NCI-H2196 treated with DMSO at 0.1 percent for 48 hours (cell line): ENCODE measurements at regions not wholly inside any gene's neighbourhood (a gene's known extent, or its start where the extent isn't known, plus 50 kb on each side); places are given as distances from the start of the nearest gene placed in this dataset.

ENCODE experiments used
- DNase-seq: peaks from one replicate; lab custom pipeline; 2025; ENCODE audit not compliant: unreplicated experiment; lab: John Stamatoyannopoulos, UW

GRCh38 chr3:22922317-22922716 is 280.8 kb upstream of the UBE2E2 start:
- DNase-seq = no peak

- DNase-seq = no peak
Observed at GRCh38 chr3:22923711-22924110, 279.4 kb upstream of the UBE2E2 start.

- no peak for DNase-seq
Observed at GRCh38 chr3:22928216-22929110, 274.7 kb upstream of the UBE2E2 start.

GRCh38 chr3:22933051-22933840 is 269.9 kb upstream of the UBE2E2 start:
- no peak for DNase-seq

GRCh38 chr3:22933841-22934116 is 269.3 kb upstream of the UBE2E2 start:
- DNase-seq = no peak

GRCh38 chr3:22935040-22935439 is 268.1 kb upstream of the UBE2E2 start:
- DNase-seq = no peak

GRCh38 chr3:22937536-22937935 is 265.6 kb upstream of the UBE2E2 start:
- no peak for DNase-seq

- no peak for DNase-seq
Observed at GRCh38 chr3:22938739-22939138, 264.4 kb upstream of the UBE2E2 start.

GRCh38 chr3:22939349-22939748 is 263.8 kb upstream of the UBE2E2 start:
- DNase-seq = no peak

- DNase-seq = no peak
Observed at GRCh38 chr3:22940285-22940684, 262.8 kb upstream of the UBE2E2 start.

- no peak for DNase-seq
Observed at GRCh38 chr3:22942981-22943380, 260.1 kb upstream of the UBE2E2 start.

- no peak for DNase-seq
Observed at GRCh38 chr3:22947851-22948250, 255.3 kb upstream of the UBE2E2 start.

- no peak for DNase-seq
Observed at GRCh38 chr3:22951910-22952309, 251.2 kb upstream of the UBE2E2 start.

- no peak for DNase-seq
Observed at GRCh38 chr3:22952860-22953259, 250.3 kb upstream of the UBE2E2 start.

GRCh38 chr3:22959593-22959992 is 243.5 kb upstream of the UBE2E2 start:
- no peak for DNase-seq

GRCh38 chr3:22960105-22960984 is 242.8 kb upstream of the UBE2E2 start:
- no peak for DNase-seq

- no peak for DNase-seq
Observed at GRCh38 chr3:22962244-22962643, 240.9 kb upstream of the UBE2E2 start.

- DNase-seq = no peak
Observed at GRCh38 chr3:22966349-22966748, 236.8 kb upstream of the UBE2E2 start.

GRCh38 chr3:22969276-22969675 is 233.9 kb upstream of the UBE2E2 start:
- DNase-seq = no peak

GRCh38 chr3:22971497-22971896 is 231.6 kb upstream of the UBE2E2 start:
- DNase-seq = no peak

GRCh38 chr3:22977042-22977441 is 226.1 kb upstream of the UBE2E2 start:
- no peak for DNase-seq
